Right kidney (tissue), 1 donor: ENCODE measurements at regions not wholly inside any gene's neighbourhood (a gene's known extent, or its start where the extent isn't known, plus 50 kb on each side); places are given as distances from the start of the nearest gene placed in this dataset.

Experiments
- DNase-seq: peaks from one replicate; pipeline ENCODE4 v3.0.0-alpha.2; 2016

GRCh38 chr19:32251634-32252332 is 93.6 kb upstream of the ZNF507 start:
- no peak for DNase-seq

GRCh38 chr19:32252333-32252669 is 93.1 kb upstream of the ZNF507 start:
- no peak for DNase-seq

- DNase-seq = no peak
These were observed 91.5 kb upstream of the ZNF507 start for GRCh38 chr19:32253683-32254508.

- no peak for DNase-seq
These were observed 90.9 kb upstream of the ZNF507 start for GRCh38 chr19:32254509-32254890.

- no peak for DNase-seq
These were observed 89.7 kb upstream of the ZNF507 start for GRCh38 chr19:32255536-32256295.

- DNase-seq = no peak
These were observed 89.0 kb upstream of the ZNF507 start for GRCh38 chr19:32256341-32256975.

- DNase-seq = no peak
These were observed 87.9 kb upstream of the ZNF507 start for GRCh38 chr19:32257326-32258073.

GRCh38 chr19:32258167-32258566 is 87.2 kb upstream of the ZNF507 start:
- no peak for DNase-seq

GRCh38 chr19:32264568-32264967 is 80.8 kb upstream of the ZNF507 start:
- DNase-seq = no peak

- no peak for DNase-seq
These were observed 79.4 kb upstream of the ZNF507 start for GRCh38 chr19:32265995-32266394.

GRCh38 chr19:32266460-32266859 is 79.0 kb upstream of the ZNF507 start:
- DNase-seq = no peak

- no peak for DNase-seq
These were observed 77.0 kb upstream of the ZNF507 start for GRCh38 chr19:32268381-32268780.

- no peak for DNase-seq
These were observed 75.6 kb upstream of the ZNF507 start for GRCh38 chr19:32269831-32270230.

GRCh38 chr19:32273483-32273882 is 71.9 kb upstream of the ZNF507 start:
- no peak for DNase-seq

- no peak for DNase-seq
These were observed 58.3 kb upstream of the ZNF507 start for GRCh38 chr19:32287086-32287485.

GRCh38 chr19:32287811-32288227 is 57.6 kb upstream of the ZNF507 start:
- peak; percentile 35 for DNase-seq

- no peak for DNase-seq
These were observed 55.7 kb upstream of the ZNF507 start for GRCh38 chr19:32289566-32290210.

GRCh38 chr19:32291876-32292275 is 53.5 kb upstream of the ZNF507 start:
- no peak for DNase-seq

- DNase-seq = no peak
These were observed 50.5 kb upstream of the ZNF507 start for GRCh38 chr19:32294871-32295438.
